Progenitor cell of endocrine pancreas (in vitro differentiated cells): ENCODE measurements at regions not wholly inside any gene's neighbourhood (a gene's known extent, or its start where the extent isn't known, plus 50 kb on each side); places are given as distances from the start of the nearest gene placed in this dataset.

Source experiments
- DNase-seq: peaks from one replicate; pipeline ENCODE4 v3.0.0; 2021; ENCODE audit warnings: low spot score; ENCODE audit not compliant: unreplicated experiment
- H3K27ac Mint-ChIP-seq: 2 replicates; pipeline ENCODE4 v1.8.0; 2021; ENCODE audit warnings: mild to moderate bottlenecking, moderate library complexity, mixed read lengths
- H3K27me3 Mint-ChIP-seq: 2 replicates; pipeline ENCODE4 v1.8.0; 2021; ENCODE audit warnings: mixed read lengths
- H3K36me3 Mint-ChIP-seq: 2 replicates; pipeline ENCODE4 v1.8.0; 2022; ENCODE audit warnings: mixed read lengths; ENCODE audit not compliant: insufficient read depth
- H3K4me1 Mint-ChIP-seq: 2 replicates; pipeline ENCODE4 v1.8.0; 2021; ENCODE audit warnings: low read depth, mixed read lengths
- H3K4me3 Mint-ChIP-seq: 2 replicates; pipeline ENCODE4 v1.8.0; 2021; ENCODE audit warnings: low read depth, mild to moderate bottlenecking, moderate library complexity, mixed read lengths
- H3K9me3 Mint-ChIP-seq: 2 replicates; pipeline ENCODE4 v1.8.0; 2021; ENCODE audit warnings: low read depth, mixed read lengths
- TF ChIP-seq, protein P1 (sequence below): fragments of 200-600 bp; sonication (generic); IDR thresholded peaks from one replicate; pipeline ENCODE4 v1.5.0; 2021; ENCODE audit warnings: antibody characterized with exemption, mild to moderate bottlenecking; ENCODE audit not compliant: unreplicated experiment

DNA sequence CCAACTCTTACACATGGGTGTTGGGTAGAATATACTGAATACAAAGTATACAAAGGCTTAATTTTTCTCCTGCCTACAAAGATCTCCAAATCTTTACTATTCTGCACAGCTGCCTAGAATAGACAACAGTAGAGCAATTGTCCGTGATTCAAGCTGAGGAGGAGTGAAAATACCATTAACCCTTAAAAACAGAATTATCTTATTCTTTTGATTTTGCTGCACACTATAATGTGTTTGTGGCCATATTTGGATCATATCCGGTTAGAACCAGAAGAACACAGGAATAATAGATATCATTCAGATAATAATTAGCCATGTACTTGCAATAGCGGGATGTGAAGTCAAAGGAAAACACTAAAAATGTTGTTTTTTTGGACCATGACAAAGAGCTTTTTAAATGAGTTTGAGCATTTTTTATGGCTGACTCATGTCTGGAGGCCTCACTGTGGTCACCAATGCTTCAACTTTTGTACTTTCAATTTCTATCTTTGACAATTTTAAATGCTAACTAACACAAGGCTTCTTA lies 197.6 kb upstream of the FOXD3 start:
- peaks cover 3% of the 10 kb centered on the region for H3K27me3 Mint-ChIP-seq
- H3K4me1 Mint-ChIP-seq, result peaks cover 7% of the 10 kb centered on the region
- no peak for DNase-seq
- no peaks in the 10 kb centered on the region for H3K9me3 Mint-ChIP-seq
- H3K36me3 Mint-ChIP-seq, result no peaks in the 10 kb centered on the region
- TF ChIP-seq, protein P1, sequence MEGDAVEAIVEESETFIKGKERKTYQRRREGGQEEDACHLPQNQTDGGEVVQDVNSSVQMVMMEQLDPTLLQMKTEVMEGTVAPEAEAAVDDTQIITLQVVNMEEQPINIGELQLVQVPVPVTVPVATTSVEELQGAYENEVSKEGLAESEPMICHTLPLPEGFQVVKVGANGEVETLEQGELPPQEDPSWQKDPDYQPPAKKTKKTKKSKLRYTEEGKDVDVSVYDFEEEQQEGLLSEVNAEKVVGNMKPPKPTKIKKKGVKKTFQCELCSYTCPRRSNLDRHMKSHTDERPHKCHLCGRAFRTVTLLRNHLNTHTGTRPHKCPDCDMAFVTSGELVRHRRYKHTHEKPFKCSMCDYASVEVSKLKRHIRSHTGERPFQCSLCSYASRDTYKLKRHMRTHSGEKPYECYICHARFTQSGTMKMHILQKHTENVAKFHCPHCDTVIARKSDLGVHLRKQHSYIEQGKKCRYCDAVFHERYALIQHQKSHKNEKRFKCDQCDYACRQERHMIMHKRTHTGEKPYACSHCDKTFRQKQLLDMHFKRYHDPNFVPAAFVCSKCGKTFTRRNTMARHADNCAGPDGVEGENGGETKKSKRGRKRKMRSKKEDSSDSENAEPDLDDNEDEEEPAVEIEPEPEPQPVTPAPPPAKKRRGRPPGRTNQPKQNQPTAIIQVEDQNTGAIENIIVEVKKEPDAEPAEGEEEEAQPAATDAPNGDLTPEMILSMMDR, result no peak
- H3K27ac Mint-ChIP-seq, result no peak overlapping the region
- H3K4me3 Mint-ChIP-seq, result no peak overlapping the region

DNA sequence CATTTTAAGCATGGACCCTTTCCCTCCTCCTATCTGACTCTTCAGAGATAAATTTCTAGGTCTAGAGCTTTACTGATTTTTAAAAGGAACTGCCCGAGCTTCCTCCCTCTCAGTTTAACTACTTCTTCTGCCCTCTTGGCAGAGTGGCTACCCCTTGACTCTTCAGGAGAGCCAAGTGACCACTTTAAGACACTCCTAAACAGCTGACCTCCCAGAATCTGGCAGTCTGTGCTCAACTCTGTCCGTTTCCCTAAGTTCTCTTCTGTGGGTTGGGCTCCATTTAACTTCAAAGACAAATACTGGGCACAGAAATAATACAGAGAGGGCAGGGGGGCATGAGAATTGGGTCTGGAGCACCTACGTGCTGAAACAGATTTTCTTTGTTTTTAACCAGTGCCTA lies 196.3 kb upstream of the FOXD3 start:
- peaks cover 9% of the 10 kb centered on the region for H3K4me1 Mint-ChIP-seq
- H3K27ac Mint-ChIP-seq, result no peak overlapping the region
- H3K27me3 Mint-ChIP-seq, result no peaks in the 10 kb centered on the region

DNA sequence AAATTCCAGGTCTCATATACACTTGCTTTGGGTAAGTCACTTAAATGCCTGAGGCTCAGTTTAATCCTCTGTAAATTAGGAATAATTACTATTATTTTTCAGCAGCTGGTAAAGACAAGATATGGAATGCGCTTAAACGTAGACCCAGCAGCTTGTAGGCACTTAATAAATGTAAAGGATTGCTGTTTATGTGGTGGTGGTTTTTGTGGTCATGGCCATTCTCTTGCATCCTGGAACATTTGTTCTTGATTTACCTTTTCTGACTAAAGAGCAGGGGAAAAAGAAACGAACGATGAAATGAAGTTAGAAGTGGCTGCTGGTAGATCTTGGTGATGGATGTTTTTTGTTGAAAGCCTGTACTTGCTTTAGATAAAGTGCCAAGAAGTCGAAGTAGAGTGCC lies 195.0 kb upstream of the FOXD3 start:
- Mint-ChIP-seq H3K27me3 (no peaks in the 10 kb centered on the region), H3K4me1 (peaks cover 12% of the 10 kb centered on the region), H3K27ac (no peak overlapping the region), H3K4me3 (no peak overlapping the region), H3K9me3 (no peaks in the 10 kb centered on the region), H3K36me3 (no peaks in the 10 kb centered on the region)
- TF ChIP-seq, protein P1, result no peak
- no peak for DNase-seq

More for the DNA sequence above, 196.3 kb upstream of the FOXD3 start:
- no peaks in the 10 kb centered on the region for H3K9me3 Mint-ChIP-seq
- TF ChIP-seq, protein P1, result no peak
- H3K36me3 Mint-ChIP-seq, result no peaks in the 10 kb centered on the region
- no peak for DNase-seq
- H3K4me3 Mint-ChIP-seq, result no peak overlapping the region

GRCh38 chr1:63128556-63128955 lies 193.8 kb upstream of the FOXD3 start:
- H3K4me3 Mint-ChIP-seq, result no peak overlapping the region
- no peaks in the 10 kb centered on the region for H3K9me3 Mint-ChIP-seq
- TF ChIP-seq, protein P1, result no peak
- no peak overlapping the region for H3K27ac Mint-ChIP-seq
- H3K4me1 Mint-ChIP-seq, result peaks cover 17% of the 10 kb centered on the region
- H3K36me3 Mint-ChIP-seq, result no peaks in the 10 kb centered on the region
- no peaks in the 10 kb centered on the region for H3K27me3 Mint-ChIP-seq
- DNase-seq, result no peak

- no peaks in the 10 kb centered on the region for H3K36me3 Mint-ChIP-seq
- peaks cover 20% of the 10 kb centered on the region for H3K4me1 Mint-ChIP-seq
- TF ChIP-seq, protein P1, result no peak
- no peak overlapping the region for H3K4me3 Mint-ChIP-seq
- no peaks in the 10 kb centered on the region for H3K27me3 Mint-ChIP-seq
- H3K9me3 Mint-ChIP-seq, result no peaks in the 10 kb centered on the region
- DNase-seq, result no peak
- H3K27ac Mint-ChIP-seq, result no peak overlapping the region
Measured at GRCh38 chr1:63129184-63129583, 193.2 kb upstream of the FOXD3 start.
